ENCODE measurements at regions not wholly inside any gene's neighbourhood (a gene's known extent, or its start where the extent isn't known, plus 50 kb on each side); places are given as distances from the start of the nearest gene placed in this dataset.

DNA sequence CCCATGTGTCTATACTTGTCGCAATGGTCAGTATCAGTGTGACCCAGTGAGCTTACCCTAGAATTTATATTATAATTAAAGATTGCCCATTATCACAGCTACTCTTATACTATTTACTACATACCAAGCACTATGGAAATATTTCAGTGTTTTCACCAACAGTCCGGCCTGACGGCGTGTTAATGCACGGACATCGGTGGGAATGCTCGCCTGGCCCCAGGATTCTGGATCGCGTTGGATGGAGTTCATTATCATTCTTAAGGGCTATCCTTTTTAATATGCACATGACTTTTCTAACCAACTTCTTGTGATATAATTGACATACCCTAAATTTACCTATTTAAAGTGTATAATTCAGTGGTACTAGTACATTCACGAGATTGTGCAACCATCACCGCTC, 51.8 kb upstream of the AFDN start:
- TF ChIP-seq, protein P1, sequence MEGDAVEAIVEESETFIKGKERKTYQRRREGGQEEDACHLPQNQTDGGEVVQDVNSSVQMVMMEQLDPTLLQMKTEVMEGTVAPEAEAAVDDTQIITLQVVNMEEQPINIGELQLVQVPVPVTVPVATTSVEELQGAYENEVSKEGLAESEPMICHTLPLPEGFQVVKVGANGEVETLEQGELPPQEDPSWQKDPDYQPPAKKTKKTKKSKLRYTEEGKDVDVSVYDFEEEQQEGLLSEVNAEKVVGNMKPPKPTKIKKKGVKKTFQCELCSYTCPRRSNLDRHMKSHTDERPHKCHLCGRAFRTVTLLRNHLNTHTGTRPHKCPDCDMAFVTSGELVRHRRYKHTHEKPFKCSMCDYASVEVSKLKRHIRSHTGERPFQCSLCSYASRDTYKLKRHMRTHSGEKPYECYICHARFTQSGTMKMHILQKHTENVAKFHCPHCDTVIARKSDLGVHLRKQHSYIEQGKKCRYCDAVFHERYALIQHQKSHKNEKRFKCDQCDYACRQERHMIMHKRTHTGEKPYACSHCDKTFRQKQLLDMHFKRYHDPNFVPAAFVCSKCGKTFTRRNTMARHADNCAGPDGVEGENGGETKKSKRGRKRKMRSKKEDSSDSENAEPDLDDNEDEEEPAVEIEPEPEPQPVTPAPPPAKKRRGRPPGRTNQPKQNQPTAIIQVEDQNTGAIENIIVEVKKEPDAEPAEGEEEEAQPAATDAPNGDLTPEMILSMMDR (IDR thresholded peaks at IDR 0.05 in 8 of 11, conservative IDR thresholded peaks at IDR 0.05 in 3 of 11) = no peak
- no peak for TF ChIP-seq POLR2AphosphoS5 (IDR thresholded peaks at IDR 0.05)
- TF ChIP-seq POLR2A (IDR thresholded peaks at IDR 0.05) = no peak
